HepG2 (cell line): ENCODE measurements at regions not wholly inside any gene's neighbourhood (a gene's known extent, or its start where the extent isn't known, plus 50 kb on each side); places are given as distances from the start of the nearest gene placed in this dataset.

ENCODE experiments used
- ATAC-seq: fragments of 200-7000 bp; cut with Tn5 transposase; 3 replicates; pipeline ENCODE4 v1.9.1; 2020; ENCODE audit warnings: mild to moderate bottlenecking, moderate library complexity
- BruUV-seq: library from RNA; stranded (reverse); fragments of 400-500 nt; replicated peaks from 2 replicates; lab custom pipeline; 2021; lab: Mats Ljungman, UMichigan
- CTCF ChIA-PET: fragments of 300-600 bp; formaldehyde crosslinking; extraction: SDS; loops from one replicate; lab custom pipeline; 2021; ENCODE audit warnings: low total read pairs, inconsistent platforms, low intra/inter-chr PET ratio; lab: Yijun Ruan, JAX
- POLR2A ChIA-PET: fragments of 350-600 bp; sonication (Branson Sonifier 250); formaldehyde crosslinking; loops from one replicate; lab custom pipeline; 2020; ENCODE audit warnings: antibody characterized with exemption, inconsistent platforms; lab: Yijun Ruan, JAX
- DNase-seq: peaks from one replicate; pipeline ENCODE4 v3.0.0-alpha.2; 2015; ENCODE audit warnings: low spot score
- FAIRE-seq: peaks from 3 replicates; lab custom pipeline; 2011; peaks lifted over from hg19 to GRCh38; lab: Jason Lieb, UNC
- H2AFZ ChIP-seq: one replicate; pipeline ENCODE4 v1.6.1; 2011; ENCODE audit warnings: low read length, inconsistent platforms
- H3K27ac ChIP-seq: fragments of 300-600 bp; 3 replicates; pipeline ENCODE4 v1.8.0; 2011; ENCODE audit warnings: mixed run types, mild to moderate bottlenecking, mixed read lengths, low read length, inconsistent platforms; ENCODE audit not compliant: insufficient read depth; ENCODE audit errors: extremely low read length
- H3K27me3 ChIP-seq, 2 experiments: fragments of 200-600 bp in 1 of 2; 2 replicates in 1 of 2; 3 replicates in 1 of 2; pipeline versions ENCODE4 v1.6.0 to v1.8.0; 2011; ENCODE audit warnings: low read length in 2 of 2, mild to moderate bottlenecking in 2 of 2, moderate library complexity in 2 of 2, inconsistent platforms in 1 of 2; ENCODE audit not compliant: insufficient read depth in 2 of 2, control insufficient read depth in 1 of 2
- H3K36me3 ChIP-seq, 2 experiments: fragments of 200-600 bp in 1 of 2; replicated peaks in 1 of 2; 2 replicates in 1 of 2; 3 replicates in 1 of 2; pipeline versions ENCODE4 v1.5.1 to v1.8.0; 2011; ENCODE audit warnings: low read length in 2 of 2, inconsistent platforms in 1 of 2; ENCODE audit not compliant: insufficient read depth in 2 of 2, control insufficient read depth in 1 of 2
- H3K4me1 ChIP-seq: 2 replicates; pipeline ENCODE4 v1.5.1; 2012; ENCODE audit warnings: low read length, inconsistent platforms; ENCODE audit not compliant: insufficient read depth
- H3K4me2 ChIP-seq: 2 replicates; pipeline ENCODE4 v1.6.0; 2011; ENCODE audit warnings: low read depth, low read length, inconsistent platforms
- H3K4me3 ChIP-seq, 3 experiments: fragments of 200-600 bp in 1 of 3; sonication (generic), shearing (Covaris generic) in 1 of 3; replicated peaks in 1 of 3; 2 replicates each; pipeline ENCODE4 v1.5.1; 2011 to 2016; ENCODE audit warnings: low read length in 3 of 3, inconsistent platforms in 2 of 3, low read depth in 2 of 3, mild to moderate bottlenecking in 2 of 3, control low read depth in 1 of 3, mixed read lengths in 1 of 3; ENCODE audit not compliant: insufficient read depth in 1 of 3
- H3K79me2 ChIP-seq: one replicate; pipeline ENCODE4 v1.6.1; 2011; ENCODE audit warnings: low read length, inconsistent platforms; ENCODE audit not compliant: insufficient read depth
- H3K9ac ChIP-seq: 2 replicates; pipeline ENCODE4 v1.6.0; 2011; ENCODE audit warnings: mild to moderate bottlenecking, low read depth, low read length, inconsistent platforms; ENCODE audit not compliant: insufficient read depth
- H3K9me3 ChIP-seq: 2 replicates; pipeline ENCODE4 v1.5.1; 2012; ENCODE audit warnings: mild to moderate bottlenecking, low read length
- H4K20me1 ChIP-seq: 2 replicates; pipeline ENCODE4 v1.6.0; 2011; ENCODE audit warnings: inconsistent platforms, mild to moderate bottlenecking, low read length, moderate library complexity; ENCODE audit not compliant: insufficient read depth
- ADNP ChIP-seq: sonication (generic); formaldehyde crosslinking; IDR thresholded peaks from 2 replicates; pipeline ENCODE4 v1.4.0; 2020; ENCODE audit warnings: missing genetic modification reagents
- FLYWCH1 ChIP-seq: sonication (generic); formaldehyde crosslinking; IDR thresholded peaks from 2 replicates; pipeline ENCODE4 v1.8.1; 2023; ENCODE audit warnings: mild to moderate bottlenecking, missing genetic modification reagents
- FOXC1 ChIP-seq: sonication (generic); formaldehyde crosslinking; IDR thresholded peaks from 2 replicates; pipeline ENCODE4 v1.8.0; 2022; ENCODE audit warnings: mild to moderate bottlenecking, missing genetic modification reagents, borderline replicate concordance
- JUN ChIP-seq: sonication (generic); formaldehyde crosslinking; IDR thresholded peaks from 2 replicates; pipeline ENCODE4 v1.4.0; 2020; ENCODE audit warnings: mild to moderate bottlenecking, missing genetic modification reagents
- KLF12 ChIP-seq: sonication (generic); formaldehyde crosslinking; IDR thresholded peaks from 2 replicates; pipeline ENCODE4 v1.4.0; 2020; ENCODE audit warnings: missing genetic modification reagents, borderline replicate concordance
- MXD4 ChIP-seq: IDR thresholded peaks from 2 replicates; pipeline ENCODE4 v1.6.1; 2016; ENCODE audit warnings: mild to moderate bottlenecking, missing biosample characterization, missing genetic modification reagents
- PHF20 ChIP-seq: sonication (generic); formaldehyde crosslinking; IDR thresholded peaks from 2 replicates; pipeline ENCODE4 v1.5.0; 2020; ENCODE audit warnings: mild to moderate bottlenecking, missing genetic modification reagents
- TGIF2 ChIP-seq: IDR thresholded peaks from 2 replicates; pipeline ENCODE4 v1.6.1; 2016; ENCODE audit warnings: control low read depth, missing compliant biosample characterization
- ZNF12 ChIP-seq: sonication (generic); formaldehyde crosslinking; IDR thresholded peaks from 2 replicates; pipeline ENCODE4 v1.5.0; 2020; ENCODE audit warnings: missing genetic modification reagents
- ZNF460 ChIP-seq: sonication (generic); formaldehyde crosslinking; IDR thresholded peaks from 2 replicates; pipeline ENCODE4 v1.5.1; 2020; ENCODE audit warnings: missing genetic modification reagents, mild to moderate bottlenecking, borderline replicate concordance
- ZNF567 ChIP-seq: sonication (generic); formaldehyde crosslinking; IDR thresholded peaks from 2 replicates; pipeline ENCODE4 v1.8.1; 2023; ENCODE audit warnings: mild to moderate bottlenecking, missing genetic modification reagents, borderline replicate concordance
- WGBS: methylation state at CpG from one replicate; pipeline ENCODE4 v1.1.6; 2017; ENCODE audit warnings: low lambda C conversion rate; 5-methylcytosine and 5-hydroxymethylcytosine counted together
- in situ Hi-C: cut with HindIII; loops from 2 replicates; pipeline ENCODE4 v1.10.0; 2017; ENCODE audit warnings: low pct_unique_long_range_greater_than_20kb; ENCODE audit not compliant: extremely low pct_ligation_motif_present
- intact Hi-C: fragments of 100-400 bp; cut with micrococcal nuclease; formaldehyde crosslinking; loops from one replicate; pipeline ENCODE4 v1.10.0; 2022; ENCODE audit not compliant: unreplicated experiment
- TF ChIP-seq, protein P1 (sequence below): sonication (generic); formaldehyde crosslinking; conservative IDR thresholded peaks from 2 replicates; pipeline ENCODE4 v1.5.0; 2020; ENCODE audit warnings: missing genetic modification reagents
- TF ChIP-seq, protein P2 (sequence below): sonication (generic); formaldehyde crosslinking; IDR thresholded peaks from 2 replicates; pipeline ENCODE4 v1.4.0; 2020; ENCODE audit warnings: mild to moderate bottlenecking, low read depth, missing genetic modification reagents
- TF ChIP-seq, protein P3 (sequence below), 2 experiments: sonication (generic) in 1 of 2; formaldehyde crosslinking in 1 of 2; IDR thresholded peaks; 2 replicates each; pipeline versions ENCODE4 v1.5.1 to v1.6.1; 2011 to 2020; ENCODE audit warnings: borderline replicate concordance in 1 of 2, low read depth in 1 of 2, low read length in 1 of 2, mild to moderate bottlenecking in 1 of 2, missing genetic modification reagents in 1 of 2, moderate library complexity in 1 of 2
- TF ChIP-seq, protein P4 (sequence below): sonication (generic); formaldehyde crosslinking; IDR thresholded peaks from 2 replicates; pipeline ENCODE4 v1.4.0; 2020; ENCODE audit warnings: missing genetic modification reagents

DNA sequence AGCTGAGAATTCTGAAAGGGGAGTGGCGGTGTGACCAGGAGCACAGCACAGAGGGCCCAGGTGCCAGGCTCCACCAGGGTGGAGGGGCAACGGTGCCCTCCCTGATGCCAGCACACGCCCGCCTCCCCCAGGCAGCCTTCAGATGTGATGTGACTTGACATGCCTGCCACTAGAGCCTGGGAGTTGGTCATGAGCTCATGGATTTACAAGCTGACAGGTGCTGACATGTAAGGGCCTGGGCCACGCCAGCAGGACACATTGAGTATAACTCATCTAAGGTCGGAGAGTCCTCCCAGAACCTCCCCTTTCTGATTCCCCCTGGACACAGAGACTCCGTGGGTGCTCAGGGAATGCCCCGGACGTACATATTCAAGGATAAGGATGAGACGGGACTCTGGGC is 74.2 kb downstream of the LSM5 start:
- Histone ChIP-seq H3K4me3 (no peak overlapping the region), H3K27ac (no peak overlapping the region), H3K79me2 (no peaks in the 10 kb centered on the region), H3K36me3 (no peaks in the 10 kb centered on the region), H4K20me1 (no peaks in the 10 kb centered on the region), H2AFZ (no peak overlapping the region), H3K4me1 (no peaks in the 10 kb centered on the region), H3K4me2 (no peak overlapping the region), H3K27me3 (no peaks in the 10 kb centered on the region), H3K9me3 (no peaks in the 10 kb centered on the region), H3K9ac (no peak overlapping the region)
- BruUV-seq = no TSS peak
- no peak for FAIRE-seq
- POLR2A ChIA-PET = no interaction called here
- WGBS = 31% methylated on average over 7 of the region's 10 CpGs
- in situ Hi-C loops = no loop called here
- intact Hi-C loops = no loop called here
- no peak for DNase-seq
- TF ChIP-seq JUN (CRISPR knock-in tag) = no peak
- no peak for TF ChIP-seq KLF12 (CRISPR knock-in tag)
- TF ChIP-seq, protein P1, sequence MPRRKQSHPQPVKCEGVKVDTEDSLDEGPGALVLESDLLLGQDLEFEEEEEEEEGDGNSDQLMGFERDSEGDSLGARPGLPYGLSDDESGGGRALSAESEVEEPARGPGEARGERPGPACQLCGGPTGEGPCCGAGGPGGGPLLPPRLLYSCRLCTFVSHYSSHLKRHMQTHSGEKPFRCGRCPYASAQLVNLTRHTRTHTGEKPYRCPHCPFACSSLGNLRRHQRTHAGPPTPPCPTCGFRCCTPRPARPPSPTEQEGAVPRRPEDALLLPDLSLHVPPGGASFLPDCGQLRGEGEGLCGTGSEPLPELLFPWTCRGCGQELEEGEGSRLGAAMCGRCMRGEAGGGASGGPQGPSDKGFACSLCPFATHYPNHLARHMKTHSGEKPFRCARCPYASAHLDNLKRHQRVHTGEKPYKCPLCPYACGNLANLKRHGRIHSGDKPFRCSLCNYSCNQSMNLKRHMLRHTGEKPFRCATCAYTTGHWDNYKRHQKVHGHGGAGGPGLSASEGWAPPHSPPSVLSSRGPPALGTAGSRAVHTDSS (CRISPR knock-in tag) = no peak
- TF ChIP-seq, protein P2, sequence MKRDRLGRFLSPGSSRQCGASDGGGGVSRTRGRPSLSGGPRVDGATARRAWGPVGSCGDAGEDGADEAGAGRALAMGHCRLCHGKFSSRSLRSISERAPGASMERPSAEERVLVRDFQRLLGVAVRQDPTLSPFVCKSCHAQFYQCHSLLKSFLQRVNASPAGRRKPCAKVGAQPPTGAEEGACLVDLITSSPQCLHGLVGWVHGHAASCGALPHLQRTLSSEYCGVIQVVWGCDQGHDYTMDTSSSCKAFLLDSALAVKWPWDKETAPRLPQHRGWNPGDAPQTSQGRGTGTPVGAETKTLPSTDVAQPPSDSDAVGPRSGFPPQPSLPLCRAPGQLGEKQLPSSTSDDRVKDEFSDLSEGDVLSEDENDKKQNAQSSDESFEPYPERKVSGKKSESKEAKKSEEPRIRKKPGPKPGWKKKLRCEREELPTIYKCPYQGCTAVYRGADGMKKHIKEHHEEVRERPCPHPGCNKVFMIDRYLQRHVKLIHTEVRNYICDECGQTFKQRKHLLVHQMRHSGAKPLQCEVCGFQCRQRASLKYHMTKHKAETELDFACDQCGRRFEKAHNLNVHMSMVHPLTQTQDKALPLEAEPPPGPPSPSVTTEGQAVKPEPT = no peak
- no peak for TF ChIP-seq ADNP (CRISPR knock-in tag)
- no peak for TF ChIP-seq FLYWCH1
- TF ChIP-seq, protein P3, sequence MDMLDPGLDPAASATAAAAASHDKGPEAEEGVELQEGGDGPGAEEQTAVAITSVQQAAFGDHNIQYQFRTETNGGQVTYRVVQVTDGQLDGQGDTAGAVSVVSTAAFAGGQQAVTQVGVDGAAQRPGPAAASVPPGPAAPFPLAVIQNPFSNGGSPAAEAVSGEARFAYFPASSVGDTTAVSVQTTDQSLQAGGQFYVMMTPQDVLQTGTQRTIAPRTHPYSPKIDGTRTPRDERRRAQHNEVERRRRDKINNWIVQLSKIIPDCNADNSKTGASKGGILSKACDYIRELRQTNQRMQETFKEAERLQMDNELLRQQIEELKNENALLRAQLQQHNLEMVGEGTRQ (IDR thresholded peaks at IDR 0.05; ENCODE audit: low read depth, low read length) = no peak
- TF ChIP-seq, protein P3 (CRISPR knock-in tag; IDR thresholded peaks at IDR 0.05; ENCODE audit: borderline replicate concordance) = no peak
- no peak for TF ChIP-seq FOXC1 (CRISPR knock-in tag)
- TF ChIP-seq PHF20 = no peak
- TF ChIP-seq MXD4 = no peak
- TF ChIP-seq TGIF2 = no peak
- TF ChIP-seq, protein P4, sequence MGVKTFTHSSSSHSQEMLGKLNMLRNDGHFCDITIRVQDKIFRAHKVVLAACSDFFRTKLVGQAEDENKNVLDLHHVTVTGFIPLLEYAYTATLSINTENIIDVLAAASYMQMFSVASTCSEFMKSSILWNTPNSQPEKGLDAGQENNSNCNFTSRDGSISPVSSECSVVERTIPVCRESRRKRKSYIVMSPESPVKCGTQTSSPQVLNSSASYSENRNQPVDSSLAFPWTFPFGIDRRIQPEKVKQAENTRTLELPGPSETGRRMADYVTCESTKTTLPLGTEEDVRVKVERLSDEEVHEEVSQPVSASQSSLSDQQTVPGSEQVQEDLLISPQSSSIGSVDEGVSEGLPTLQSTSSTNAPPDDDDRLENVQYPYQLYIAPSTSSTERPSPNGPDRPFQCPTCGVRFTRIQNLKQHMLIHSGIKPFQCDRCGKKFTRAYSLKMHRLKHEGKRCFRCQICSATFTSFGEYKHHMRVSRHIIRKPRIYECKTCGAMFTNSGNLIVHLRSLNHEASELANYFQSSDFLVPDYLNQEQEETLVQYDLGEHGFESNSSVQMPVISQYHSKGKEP (CRISPR knock-in tag) = no peak
- no peak for TF ChIP-seq ZNF567 (CRISPR knock-in tag)
- TF ChIP-seq ZNF460 (CRISPR knock-in tag) = no peak
- TF ChIP-seq ZNF12 (CRISPR knock-in tag) = no peak
- ATAC-seq = no peak
- CTCF ChIA-PET = no interaction called here
